ENCODE measurements at regions not wholly inside any gene's neighbourhood (a gene's known extent, or its start where the extent isn't known, plus 50 kb on each side); places are given as distances from the start of the nearest gene placed in this dataset.

- DNase-seq (ENCODE audit: low read depth, low spot score) (no peak), FAIRE-seq (no peak)
- Histone ChIP-seq H4K20me1 (ENCODE audit: control insufficient read depth, extremely low read depth, insufficient read depth, low read length) (peaks cover 3% of the 10 kb centered on the region), H3K4me3 (ENCODE audit: control insufficient read depth in 2 of 3, extremely low read depth in 1 of 3, insufficient read depth in 2 of 3, low read depth in 1 of 3, low read length in 3 of 3) (no peak overlapping the region), H3K4me2 (ENCODE audit: control insufficient read depth, extremely low read depth, insufficient read depth, low read depth, low read length) (no peak overlapping the region), H3K79me2 (ENCODE audit: control insufficient read depth, insufficient read depth, low read length) (no peaks in the 10 kb centered on the region), H2AFZ (ENCODE audit: control insufficient read depth, low read length) (no peak overlapping the region), H3K27me3 (ENCODE audit: control insufficient read depth, extremely low read depth, insufficient read depth, low read length) (peaks cover 8% of the 10 kb centered on the region), H3K4me1 (ENCODE audit: control insufficient read depth, extremely low read depth, insufficient read depth, low read length) (peaks cover 3% of the 10 kb centered on the region), H3K36me3 (ENCODE audit: control insufficient read depth in 2 of 2, extremely low read depth in 1 of 2, insufficient read depth in 2 of 2, low read length in 2 of 2) (no peaks in the 10 kb centered on the region), H3K9me1 (ENCODE audit: control insufficient read depth, extremely low read depth, insufficient read depth, low read length) (no peaks in the 10 kb centered on the region), H3K27ac (ENCODE audit: control insufficient read depth, insufficient read depth, low read length) (no peak overlapping the region), H3K9me3 (ENCODE audit: control insufficient read depth, low read depth, low read length) (no peaks in the 10 kb centered on the region), H3K9ac (ENCODE audit: control insufficient read depth, extremely low read depth, insufficient read depth, low read length) (no peak overlapping the region)
- dilution Hi-C loops (cut with MboI; ENCODE audit: extremely low pct_ligation_motif_present, low sequenced_read_pairs), result no loop called here
- TF ChIP-seq EZH2 (IDR thresholded peaks at IDR 0.05; ENCODE audit: low read length), result no peak
- no peak for TF ChIP-seq CTCF (optimal IDR thresholded peaks at IDR 0.05 in 1 of 3, IDR thresholded peaks at IDR 0.05 in 1 of 3, conservative IDR thresholded peaks at IDR 0.05 in 1 of 3; ENCODE audit: extremely low read depth in 1 of 3, insufficient read depth in 2 of 3, low read length in 3 of 3)
Observed at GRCh38 chr5:133713751-133714150, 101.4 kb upstream of the FSTL4 start.

GRCh38 chr5:133713209-133713608, 100.9 kb upstream of the FSTL4 start:
- Histone ChIP-seq H3K27me3 (ENCODE audit: control insufficient read depth, extremely low read depth, insufficient read depth, low read length) (peaks cover 8% of the 10 kb centered on the region), H3K9me1 (ENCODE audit: control insufficient read depth, extremely low read depth, insufficient read depth, low read length) (no peaks in the 10 kb centered on the region), H3K36me3 (ENCODE audit: control insufficient read depth in 2 of 2, extremely low read depth in 1 of 2, insufficient read depth in 2 of 2, low read length in 2 of 2) (no peaks in the 10 kb centered on the region), H4K20me1 (ENCODE audit: control insufficient read depth, extremely low read depth, insufficient read depth, low read length) (peaks cover 3% of the 10 kb centered on the region), H3K27ac (ENCODE audit: control insufficient read depth, insufficient read depth, low read length) (no peak overlapping the region), H3K9me3 (ENCODE audit: control insufficient read depth, low read depth, low read length) (no peaks in the 10 kb centered on the region), H3K4me3 (ENCODE audit: control insufficient read depth in 2 of 3, extremely low read depth in 1 of 3, insufficient read depth in 2 of 3, low read depth in 1 of 3, low read length in 3 of 3) (no peak overlapping the region), H3K79me2 (ENCODE audit: control insufficient read depth, insufficient read depth, low read length) (no peaks in the 10 kb centered on the region), H3K9ac (ENCODE audit: control insufficient read depth, extremely low read depth, insufficient read depth, low read length) (no peak overlapping the region), H3K4me2 (ENCODE audit: control insufficient read depth, extremely low read depth, insufficient read depth, low read depth, low read length) (no peak overlapping the region), H3K4me1 (ENCODE audit: control insufficient read depth, extremely low read depth, insufficient read depth, low read length) (peaks cover 3% of the 10 kb centered on the region), H2AFZ (ENCODE audit: control insufficient read depth, low read length) (no peak overlapping the region)
- dilution Hi-C loops (cut with MboI; ENCODE audit: extremely low pct_ligation_motif_present, low sequenced_read_pairs), result no loop called here
- TF ChIP-seq EZH2 (IDR thresholded peaks at IDR 0.05; ENCODE audit: low read length) (no peak), CTCF (optimal IDR thresholded peaks at IDR 0.05 in 1 of 3, IDR thresholded peaks at IDR 0.05 in 1 of 3, conservative IDR thresholded peaks at IDR 0.05 in 1 of 3; ENCODE audit: extremely low read depth in 1 of 3, insufficient read depth in 2 of 3, low read length in 3 of 3) (no peak)
- DNase-seq (ENCODE audit: low read depth, low spot score) (no peak), FAIRE-seq (no peak)
